HEK293T (cell line): ENCODE measurements at regions not wholly inside any gene's neighbourhood (a gene's known extent, or its start where the extent isn't known, plus 50 kb on each side); places are given as distances from the start of the nearest gene placed in this dataset.

ENCODE experiments used
- CTCF ChIA-PET: fragments of 350-600 bp; formaldehyde crosslinking; extraction: SDS; loops from one replicate; lab custom pipeline; 2021; ENCODE audit warnings: antibody characterized with exemption, inconsistent platforms; lab: Yijun Ruan, JAX
- POLR2A ChIA-PET: fragments of 350-600 bp; formaldehyde crosslinking; extraction: SDS; loops from one replicate; lab custom pipeline; 2020; ENCODE audit warnings: antibody characterized with exemption, inconsistent platforms; lab: Yijun Ruan, JAX
- DNase-seq: peaks from one replicate; pipeline ENCODE4 v3.0.0; 2012; ENCODE audit warnings: mixed read lengths; ENCODE audit errors: extremely low spot score
- ARNT ChIP-seq: fragments of 450-650 bp; IDR thresholded peaks from 2 replicates; pipeline ENCODE4 v1.6.1; 2017; ENCODE audit warnings: mild to moderate bottlenecking
- BHLHE40 ChIP-seq: fragments of 450-650 bp; IDR thresholded peaks from 2 replicates; pipeline ENCODE4 v1.6.1; 2016; ENCODE audit warnings: mild to moderate bottlenecking, moderate library complexity, borderline replicate concordance
- CTBP1 ChIP-seq: fragments of 450-650 bp; IDR thresholded peaks from 2 replicates; pipeline ENCODE4 v1.6.1; 2016; ENCODE audit warnings: borderline replicate concordance
- ELF4 ChIP-seq: fragments of 450-650 bp; IDR thresholded peaks from 2 replicates; pipeline ENCODE4 v1.6.1; 2017; ENCODE audit warnings: antibody characterized with exemption
- FOXA1 ChIP-seq: fragments of 450-650 bp; IDR thresholded peaks from 2 replicates; pipeline ENCODE4 v1.6.1; 2016; ENCODE audit warnings: mild to moderate bottlenecking
- FOXK2 ChIP-seq: fragments of 450-650 bp; IDR thresholded peaks from 2 replicates; pipeline ENCODE4 v1.6.1; 2016; ENCODE audit warnings: mild to moderate bottlenecking
- FOXM1 ChIP-seq: fragments of 450-650 bp; IDR thresholded peaks from 2 replicates; pipeline ENCODE4 v1.6.1; 2017; ENCODE audit warnings: mild to moderate bottlenecking, borderline replicate concordance
- HDGF ChIP-seq: fragments of 450-650 bp; IDR thresholded peaks from 2 replicates; pipeline ENCODE4 v1.6.1; 2017; ENCODE audit warnings: antibody characterized with exemption, borderline replicate concordance
- L3MBTL2 ChIP-seq: fragments of 450-650 bp; conservative IDR thresholded peaks from 2 replicates; pipeline ENCODE4 v1.6.1; 2016; ENCODE audit warnings: mild to moderate bottlenecking
- LEF1 ChIP-seq: fragments of 450-650 bp; IDR thresholded peaks from 2 replicates; pipeline ENCODE4 v1.6.1; 2017; ENCODE audit warnings: mild to moderate bottlenecking, borderline replicate concordance
- NFRKB ChIP-seq: fragments of 450-650 bp; IDR thresholded peaks from 2 replicates; pipeline ENCODE4 v1.6.1; 2016; ENCODE audit warnings: mild to moderate bottlenecking, moderate library complexity
- SP1 ChIP-seq: fragments of 450-650 bp; IDR thresholded peaks from 2 replicates; pipeline ENCODE4 v1.6.1; 2017
- SUZ12 ChIP-seq: fragments of 450-650 bp; IDR thresholded peaks from 2 replicates; pipeline ENCODE4 v1.6.1; 2016; ENCODE audit warnings: mild to moderate bottlenecking
- TARDBP ChIP-seq: fragments of 450-650 bp; IDR thresholded peaks from 2 replicates; pipeline ENCODE4 v1.6.1; 2016
- ZNF384 ChIP-seq: fragments of 450-650 bp; IDR thresholded peaks from 2 replicates; pipeline ENCODE4 v1.6.1; 2016
- TF ChIP-seq, protein P1 (sequence below): fragments of 450-650 bp; IDR thresholded peaks from 2 replicates; pipeline ENCODE4 v1.6.1; 2016

DNA sequence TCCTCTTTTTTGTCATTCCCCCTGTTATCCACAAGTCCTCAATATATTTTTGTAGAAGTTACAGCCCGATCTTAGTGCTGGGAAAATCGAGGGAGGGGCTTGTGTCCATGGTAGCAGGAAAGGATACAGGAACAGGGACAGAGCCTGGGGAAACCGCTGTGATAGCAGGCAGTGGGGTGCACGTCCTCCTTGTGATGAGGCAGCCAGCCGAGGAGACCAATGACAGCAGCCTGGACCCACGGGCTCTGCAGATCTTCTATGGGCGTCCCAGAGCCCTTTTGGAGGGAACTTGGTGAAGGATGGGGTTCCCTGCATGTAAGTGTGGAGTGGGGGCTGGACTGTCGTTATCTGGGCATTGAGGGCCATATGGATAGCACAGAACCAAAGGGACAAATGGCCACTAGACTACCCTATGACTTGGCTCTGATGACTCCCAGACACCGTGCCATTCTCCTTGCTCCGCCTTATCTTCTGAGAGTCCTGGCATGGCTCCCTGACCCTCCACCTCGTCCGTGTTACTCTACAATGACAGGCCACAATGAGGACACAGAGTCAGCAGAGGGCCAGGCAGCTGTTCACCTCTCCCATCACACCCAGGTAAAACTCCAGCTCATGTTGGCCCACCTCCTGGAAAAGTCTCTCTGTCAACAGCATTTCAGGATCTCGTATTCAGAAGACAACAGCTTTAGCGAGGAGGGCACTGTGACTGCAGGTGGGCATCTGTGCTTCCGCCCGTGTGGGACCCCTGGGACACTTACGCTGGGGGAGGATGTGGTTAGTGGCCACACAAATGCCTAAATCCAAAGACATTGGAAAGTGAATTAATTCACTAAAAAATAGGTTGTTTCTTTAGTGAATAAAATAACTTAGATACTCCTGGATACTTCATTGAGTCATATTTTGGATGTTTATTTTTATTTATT is 100.1 kb downstream of the VAPA start:
- ChIA-PET POLR2A (no interaction called here), CTCF (no interaction called here)
- no peak for DNase-seq
- no peak for TF ChIP-seq LEF1
- no peak for TF ChIP-seq ZNF384
- no peak for TF ChIP-seq FOXK2
- no peak for TF ChIP-seq TARDBP
- TF ChIP-seq BHLHE40 = no peak
- TF ChIP-seq, protein P1, sequence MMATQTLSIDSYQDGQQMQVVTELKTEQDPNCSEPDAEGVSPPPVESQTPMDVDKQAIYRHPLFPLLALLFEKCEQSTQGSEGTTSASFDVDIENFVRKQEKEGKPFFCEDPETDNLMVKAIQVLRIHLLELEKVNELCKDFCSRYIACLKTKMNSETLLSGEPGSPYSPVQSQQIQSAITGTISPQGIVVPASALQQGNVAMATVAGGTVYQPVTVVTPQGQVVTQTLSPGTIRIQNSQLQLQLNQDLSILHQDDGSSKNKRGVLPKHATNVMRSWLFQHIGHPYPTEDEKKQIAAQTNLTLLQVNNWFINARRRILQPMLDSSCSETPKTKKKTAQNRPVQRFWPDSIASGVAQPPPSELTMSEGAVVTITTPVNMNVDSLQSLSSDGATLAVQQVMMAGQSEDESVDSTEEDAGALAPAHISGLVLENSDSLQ = no peak
- no peak for TF ChIP-seq FOXM1
- TF ChIP-seq SUZ12 = no peak
- no peak for TF ChIP-seq NFRKB
- TF ChIP-seq ELF4 = no peak
- no peak for TF ChIP-seq FOXA1
- TF ChIP-seq SP1 = no peak
- TF ChIP-seq L3MBTL2 = no peak
- TF ChIP-seq ARNT = no peak
- TF ChIP-seq CTBP1 = no peak
- TF ChIP-seq HDGF = no peak

DNA sequence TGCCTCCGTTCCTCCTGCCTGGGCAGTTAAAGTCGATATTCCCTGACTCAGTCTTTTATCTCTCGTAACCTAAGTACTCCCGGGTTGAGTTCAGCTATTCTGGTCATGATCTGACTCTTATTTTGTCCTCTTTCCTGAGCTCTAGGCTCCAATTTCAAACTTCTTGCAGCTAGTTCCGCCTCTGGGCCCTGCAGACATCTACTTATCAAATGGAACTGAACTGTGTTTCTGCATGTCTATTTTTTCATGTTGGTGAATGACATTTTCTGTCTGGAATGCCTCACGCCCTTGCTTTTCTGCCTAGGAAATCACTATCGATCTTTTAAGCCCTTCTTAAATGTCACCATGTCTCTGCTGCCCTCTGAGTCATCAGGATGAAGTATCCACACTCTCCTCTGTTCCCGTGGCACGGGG is 101.5 kb downstream of the VAPA start:
- POLR2A ChIA-PET = no interaction called here
- no peak for DNase-seq
- TF ChIP-seq FOXK2 (no peak), FOXA1 (no peak), SP1 (no peak), NFRKB (no peak), HDGF (no peak)
- TF ChIP-seq, protein P1 = no peak
- CTCF ChIA-PET = interaction anchor here (0.6 kb wide), 1 partner anchor 1138 kb away, joined by 3 read pairs; no protein-coding TSS in a partner anchor

DNA sequence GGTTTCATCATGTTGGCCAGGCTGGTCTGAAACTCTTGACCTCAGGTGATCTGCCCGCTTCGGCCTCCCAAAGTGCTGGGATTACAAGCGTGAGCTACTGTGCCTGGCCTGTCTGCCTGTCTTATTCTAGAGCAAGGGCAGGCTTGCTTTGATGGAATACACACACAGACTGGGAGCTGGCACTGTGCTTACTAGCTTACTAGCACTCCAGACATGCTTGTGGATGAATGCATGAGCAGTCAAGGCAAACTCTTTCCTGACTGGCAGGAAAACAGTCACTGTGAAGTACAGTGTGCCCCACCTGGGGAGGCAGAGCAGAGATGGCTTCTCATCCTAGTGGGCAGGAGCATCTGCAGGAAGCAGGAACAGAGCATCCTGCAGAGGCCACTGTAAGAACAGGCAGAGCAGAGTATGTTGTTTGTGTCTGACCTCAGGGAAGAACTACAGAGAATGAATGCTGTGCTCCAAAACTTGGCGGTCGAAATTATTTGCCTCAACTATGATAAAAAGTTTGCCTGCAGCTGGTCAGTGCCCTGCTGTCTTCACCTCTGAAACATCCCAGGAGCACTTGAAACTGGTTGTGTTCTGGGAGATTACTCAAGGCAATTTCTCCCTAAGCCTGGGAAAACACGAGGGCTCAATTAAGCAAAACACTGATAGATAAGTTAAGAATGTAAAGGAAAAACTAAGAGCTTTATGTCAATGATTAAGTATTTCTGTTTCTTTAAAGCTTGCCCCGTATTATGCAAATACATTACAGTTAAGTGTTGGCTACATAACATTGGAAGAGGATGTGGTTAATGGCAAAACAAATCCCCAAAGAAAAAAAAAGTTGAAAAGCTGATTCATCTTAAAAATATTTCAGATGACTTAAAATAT is 102.4 kb downstream of the VAPA start:
- no peak for DNase-seq
- no peak for TF ChIP-seq TARDBP
- no peak for TF ChIP-seq ELF4
- TF ChIP-seq FOXK2 = no peak
- no peak for TF ChIP-seq ARNT
- no peak for TF ChIP-seq HDGF
- no peak for TF ChIP-seq FOXA1
- TF ChIP-seq ZNF384 = no peak
- no peak for TF ChIP-seq NFRKB
- no peak for TF ChIP-seq SP1
- CTCF ChIA-PET = no interaction called here
- POLR2A ChIA-PET = no interaction called here

DNA sequence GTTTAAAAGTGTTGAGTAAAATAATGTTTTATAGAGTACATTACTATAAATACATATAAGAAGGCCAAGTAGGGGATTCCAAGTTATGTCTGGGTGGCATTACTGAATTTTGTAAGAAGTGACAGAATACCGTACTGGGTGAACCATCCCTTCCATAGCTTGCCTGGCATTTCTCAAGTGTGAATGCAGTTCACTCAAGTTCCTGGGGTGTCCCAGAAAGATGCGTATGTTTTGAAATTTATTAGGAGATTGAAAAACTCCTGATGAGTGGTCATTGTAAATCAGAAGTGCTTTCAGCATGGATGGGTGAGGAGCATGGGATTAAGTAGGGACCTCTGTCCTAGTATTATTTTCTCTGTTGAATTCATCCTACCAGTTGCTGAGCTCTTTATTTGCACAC is 103.2 kb downstream of the VAPA start:
- POLR2A ChIA-PET = no interaction called here

DNA sequence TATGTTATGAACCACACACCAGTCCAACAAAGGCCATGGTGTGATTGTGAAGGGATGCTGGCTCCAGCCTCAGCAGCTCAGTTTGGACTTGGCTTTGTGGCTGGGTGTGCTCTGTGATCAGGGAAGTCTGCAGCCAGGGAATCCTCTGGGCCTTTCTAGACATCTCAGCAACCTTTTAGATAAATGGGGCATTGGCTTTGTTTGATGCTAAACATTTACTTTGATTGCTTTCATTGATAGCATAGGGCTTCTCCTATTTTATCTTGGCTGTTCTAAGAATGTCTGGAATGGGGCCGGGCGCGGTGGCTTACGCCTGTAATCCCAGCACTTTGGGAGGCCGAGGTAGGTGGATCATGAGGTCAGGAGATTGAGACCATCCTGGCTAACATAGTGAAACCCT is 104.5 kb downstream of the VAPA start:
- DNase-seq = no peak
- ChIA-PET CTCF (no interaction called here), POLR2A (no interaction called here)

More for the DNA sequence above, 103.2 kb downstream of the VAPA start:
- TF ChIP-seq LEF1 (no peak), TARDBP (no peak), SP1 (no peak), L3MBTL2 (no peak), BHLHE40 (no peak)
- no peak for DNase-seq
- CTCF ChIA-PET = no interaction called here

More for the DNA sequence above, 104.5 kb downstream of the VAPA start:
- no peak for TF ChIP-seq ARNT
- no peak for TF ChIP-seq FOXA1
- TF ChIP-seq HDGF = no peak
- no peak for TF ChIP-seq SP1
- TF ChIP-seq FOXK2 = no peak
- no peak for TF ChIP-seq ZNF384
- no peak for TF ChIP-seq SUZ12
- no peak for TF ChIP-seq CTBP1
- TF ChIP-seq NFRKB = no peak
- TF ChIP-seq L3MBTL2 = no peak
- no peak for TF ChIP-seq LEF1
- TF ChIP-seq, protein P1 = no peak
